ENCODE measurements at regions not wholly inside any gene's neighbourhood (a gene's known extent, or its start where the extent isn't known, plus 50 kb on each side); places are given as distances from the start of the nearest gene placed in this dataset.

DNA sequence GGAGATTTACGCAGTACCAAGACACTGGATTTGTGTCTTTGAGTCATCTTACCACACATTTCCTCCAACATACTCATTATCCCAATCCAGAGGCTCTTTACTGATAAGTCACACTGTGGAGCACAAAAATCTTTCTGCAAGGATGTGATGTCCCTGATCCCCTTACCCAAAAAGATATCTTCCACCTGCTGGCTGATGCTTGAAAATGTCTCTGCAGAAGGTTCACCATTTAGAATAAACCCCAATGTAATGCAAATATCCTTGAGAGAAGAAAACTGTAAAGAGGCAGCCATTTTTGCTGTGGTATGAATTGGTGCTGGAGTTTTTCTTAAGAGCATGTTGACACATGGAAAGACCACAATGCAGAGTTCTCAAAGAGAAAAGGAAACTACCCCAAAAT is 65.7 kb upstream of the RORB start:
- intact Hi-C loops (cut with micrococcal nuclease), result no loop called here
- Mint-ChIP-seq H3K27ac (no peak overlapping the region), H3K4me3 (no peak overlapping the region), H3K9me3 (ENCODE audit: insufficient read depth) (no peaks in the 10 kb centered on the region), H3K27me3 (no peaks in the 10 kb centered on the region), H3K4me1 (no peaks in the 10 kb centered on the region)
- Histone ChIP-seq H2AFZ (ENCODE audit: insufficient read depth, low read depth, low read length, poor library complexity, severe bottlenecking) (no peak overlapping the region), H3K4me1 (ENCODE audit: control insufficient read depth in 2 of 2, insufficient read depth in 2 of 2, low read length in 2 of 2) (no peaks in the 10 kb centered on the region), H3K27ac (ENCODE audit: low read length in 2 of 2) (no peak overlapping the region), H3K79me2 (ENCODE audit: control insufficient read depth, insufficient read depth, low read length) (no peaks in the 10 kb centered on the region), H3K9me3 (ENCODE audit: control extremely low read depth in 1 of 3, control insufficient read depth in 2 of 3, insufficient read depth in 1 of 3, low read length in 2 of 3) (no peaks in the 10 kb centered on the region), H3K4me2 (replicated peaks; ENCODE audit: low read depth, low read length, poor library complexity, severe bottlenecking) (no peak overlapping the region), H3K36me3 (replicated peaks in 1 of 2; ENCODE audit: control extremely low read depth in 1 of 2, control insufficient read depth in 1 of 2, extremely low read depth in 1 of 2, insufficient read depth in 2 of 2, low read length in 1 of 2) (no peaks in the 10 kb centered on the region), H4K20me1 (ENCODE audit: control insufficient read depth, insufficient read depth, low read length, poor library complexity, severe bottlenecking) (no peaks in the 10 kb centered on the region), H3K9ac (ENCODE audit: low read length) (no peak overlapping the region), H3K27me3 (replicated peaks in 1 of 4; ENCODE audit: control extremely low read depth in 1 of 4, control insufficient read depth in 3 of 4, insufficient read depth in 4 of 4, low read length in 3 of 4) (no peaks in the 10 kb centered on the region), H3K4me3 (ENCODE audit: control extremely low read depth in 1 of 5, extremely low read depth in 1 of 5, insufficient read depth in 1 of 5, low read depth in 2 of 5, low read length in 4 of 5) (no peak overlapping the region)
- TF ChIP-seq EZH2 (IDR thresholded peaks at IDR 0.05; ENCODE audit: borderline replicate concordance, insufficient read depth, low read depth, low read length, poor library complexity, severe bottlenecking) (no peak), CTCF (IDR thresholded peaks at IDR 0.05) (no peak)
- ChIA-PET CTCF (no interaction called here), POLR2A (no interaction called here)
- 100% methylated on average over 1 of the region's 1 CpG for WGBS (ENCODE audit: insufficient coverage)
- no peak for DNase-seq
- ATAC-seq (ENCODE audit: low read depth), result no peak

GRCh38 chr9:74443036-74443750 is 53.9 kb upstream of the RORB start:
- no peak overlapping the region for H3K27ac ChIP-seq (ENCODE audit: low read length in 2 of 2)
- no peak overlapping the region for H2AFZ ChIP-seq (ENCODE audit: insufficient read depth, low read depth, low read length, poor library complexity, severe bottlenecking)
- no peaks in the 10 kb centered on the region for H4K20me1 ChIP-seq (ENCODE audit: control insufficient read depth, insufficient read depth, low read length, poor library complexity, severe bottlenecking)
- Mint-ChIP-seq H3K27ac (no peak overlapping the region), H3K4me1 (no peaks in the 10 kb centered on the region), H3K27me3 (no peaks in the 10 kb centered on the region), H3K4me3 (no peak overlapping the region), H3K9me3 (ENCODE audit: insufficient read depth) (no peaks in the 10 kb centered on the region)
- no peaks in the 10 kb centered on the region for H3K4me1 ChIP-seq (ENCODE audit: control insufficient read depth in 2 of 2, insufficient read depth in 2 of 2, low read length in 2 of 2)
- intact Hi-C loops (cut with micrococcal nuclease), result no loop called here
- H3K36me3 ChIP-seq (replicated peaks in 1 of 2; ENCODE audit: control extremely low read depth in 1 of 2, control insufficient read depth in 1 of 2, extremely low read depth in 1 of 2, insufficient read depth in 2 of 2, low read length in 1 of 2), result no peaks in the 10 kb centered on the region
- H3K9ac ChIP-seq (ENCODE audit: low read length), result no peak overlapping the region
- no peaks in the 10 kb centered on the region for H3K79me2 ChIP-seq (ENCODE audit: control insufficient read depth, insufficient read depth, low read length)
- ChIA-PET CTCF (no interaction called here), POLR2A (no interaction called here)
- ATAC-seq (ENCODE audit: low read depth) (no peak), DNase-seq (no peak)
- no peak overlapping the region for H3K4me3 ChIP-seq (ENCODE audit: control extremely low read depth in 1 of 5, extremely low read depth in 1 of 5, insufficient read depth in 1 of 5, low read depth in 2 of 5, low read length in 4 of 5)
- H3K27me3 ChIP-seq (replicated peaks in 1 of 4; ENCODE audit: control extremely low read depth in 1 of 4, control insufficient read depth in 3 of 4, insufficient read depth in 4 of 4, low read length in 3 of 4), result no peaks in the 10 kb centered on the region
- WGBS (ENCODE audit: insufficient coverage), result no CpG with 5 or more reads among the region's 2 CpGs
- TF ChIP-seq EZH2 (IDR thresholded peaks at IDR 0.05; ENCODE audit: borderline replicate concordance, insufficient read depth, low read depth, low read length, poor library complexity, severe bottlenecking), result no peak
- no peak for TF ChIP-seq CTCF (IDR thresholded peaks at IDR 0.05)
- no peaks in the 10 kb centered on the region for H3K9me3 ChIP-seq (ENCODE audit: control extremely low read depth in 1 of 3, control insufficient read depth in 2 of 3, insufficient read depth in 1 of 3, low read length in 2 of 3)
- no peak overlapping the region for H3K4me2 ChIP-seq (replicated peaks; ENCODE audit: low read depth, low read length, poor library complexity, severe bottlenecking)
